SK-N-MC (cell line): ENCODE measurements at regions not wholly inside any gene's neighbourhood (a gene's known extent, or its start where the extent isn't known, plus 50 kb on each side); places are given as distances from the start of the nearest gene placed in this dataset.
"Not testable (repeated sequence)": the region's sequence is repeated elsewhere in the genome, so short reads cannot be mapped to it uniquely, and the experiment has no call there.

ENCODE experiments used
- DNase-seq: peaks from one replicate; pipeline ENCODE4 v3.0.0-alpha.2; 2011; ENCODE audit warnings: low read depth, low spot score
- H3K27ac ChIP-seq: fragments of 200-600 bp; sonication (generic); 2 replicates; pipeline ENCODE4 v1.5.1; 2016; ENCODE audit warnings: mixed run types
- H3K36me3 ChIP-seq: fragments of 200-600 bp; sonication (generic); 2 replicates; pipeline ENCODE4 v1.6.1; 2017; ENCODE audit warnings: antibody characterized with exemption, low read length, mixed read lengths; ENCODE audit not compliant: insufficient read depth
- H3K4me3 ChIP-seq: fragments of 200-600 bp; sonication (generic); 2 replicates; pipeline ENCODE4 v1.5.1; 2016
- H3K9ac ChIP-seq: fragments of 200-600 bp; sonication (generic); 2 replicates; pipeline ENCODE4 v1.8.0; 2017; ENCODE audit warnings: mixed run types, mixed read lengths; ENCODE audit not compliant: insufficient read length
- H3K9me3 ChIP-seq: fragments of 200-600 bp; sonication (generic); 2 replicates; pipeline ENCODE4 v1.6.1; 2017; ENCODE audit warnings: low read depth, mild to moderate bottlenecking, antibody characterized with exemption, low read length, moderate library complexity, mixed read lengths
- EZH2 ChIP-seq: fragments of 200-600 bp; sonication (generic); IDR thresholded peaks from one replicate; pipeline ENCODE4 v1.6.1; 2017; ENCODE audit warnings: antibody characterized with exemption
- FOXP2 ChIP-seq: optimal IDR thresholded peaks from 2 replicates; pipeline ENCODE3; 2011; ENCODE audit warnings: mild to moderate bottlenecking, moderate library complexity; ENCODE audit not compliant: insufficient read depth; ENCODE audit errors: extremely low read length, control extremely low read depth
- POLR2AphosphoS5 ChIP-seq: IDR thresholded peaks from 2 replicates; pipeline ENCODE4 v1.6.1; 2012; ENCODE audit warnings: mild to moderate bottlenecking, low read depth, low read length, borderline replicate concordance

DNA sequence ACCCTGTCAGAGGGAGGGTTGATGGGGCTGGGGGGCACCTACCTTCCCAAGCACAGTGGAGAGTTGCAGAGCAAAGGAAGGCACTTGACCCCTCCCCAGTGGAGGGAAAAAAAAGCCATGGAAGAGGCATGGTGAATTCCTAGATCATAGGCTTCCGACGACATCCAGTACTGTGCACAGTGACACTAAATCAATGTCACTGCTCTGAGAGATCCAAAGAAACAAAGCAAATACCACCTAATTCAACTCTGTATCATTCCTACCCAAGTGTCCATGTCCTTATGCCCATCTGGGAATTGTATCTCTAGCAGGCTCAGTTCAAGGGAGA is 344.2 kb upstream of the NCAM1 start:
- H3K27ac ChIP-seq, result no peak overlapping the region
- no peak overlapping the region for H3K9ac ChIP-seq
- H3K9me3 ChIP-seq, result no peaks in the 10 kb centered on the region
- no peak for TF ChIP-seq EZH2
- no peak for TF ChIP-seq FOXP2
- TF ChIP-seq POLR2AphosphoS5, result no peak
- no peak overlapping the region for H3K4me3 ChIP-seq
- DNase-seq, result no peak
- H3K36me3 ChIP-seq, result no peaks in the 10 kb centered on the region

DNA sequence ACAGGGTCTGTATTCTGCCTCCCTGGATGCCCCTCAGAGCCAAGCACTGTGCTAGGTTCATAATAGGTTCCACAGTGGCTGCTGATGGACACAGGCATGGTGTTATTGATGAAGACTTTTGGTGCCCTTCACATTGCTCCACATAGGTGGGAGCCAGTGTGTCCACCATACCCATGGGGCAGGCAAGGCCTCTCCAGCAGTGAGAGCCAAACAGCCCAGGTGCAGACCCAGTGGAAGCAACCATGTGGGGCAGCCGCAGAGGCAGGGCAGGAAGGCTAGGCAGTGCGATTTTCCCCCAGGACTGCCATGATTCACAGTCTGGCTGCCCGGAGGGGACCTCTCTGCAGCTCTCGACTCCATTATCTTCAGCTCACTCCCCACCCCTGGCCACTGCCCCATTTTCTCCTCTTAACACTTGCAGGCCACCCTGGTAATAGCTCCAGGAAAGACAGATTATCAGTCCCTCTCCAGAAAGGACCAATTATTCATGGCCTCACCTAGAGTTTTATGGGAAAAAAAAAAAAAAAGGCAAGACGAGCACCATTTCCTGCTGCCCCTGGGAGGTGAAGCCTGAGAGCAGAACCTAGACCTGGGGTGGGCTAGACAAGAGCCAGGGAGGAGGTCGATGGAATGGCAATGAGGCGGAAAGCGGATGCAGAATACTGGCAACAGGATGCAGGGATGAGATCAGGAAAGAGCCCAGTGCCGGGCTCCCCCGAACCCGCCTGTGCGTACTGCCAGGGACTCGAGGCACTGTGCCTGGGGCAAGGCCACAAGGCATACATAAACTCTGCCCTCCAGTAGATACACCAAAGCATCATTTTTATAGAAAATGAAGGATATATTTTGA is 343.0 kb upstream of the NCAM1 start:
- no peak for TF ChIP-seq FOXP2
- no peak for TF ChIP-seq POLR2AphosphoS5
- no peak for TF ChIP-seq EZH2
- Histone ChIP-seq H3K36me3 (no peaks in the 10 kb centered on the region), H3K9ac (no peak overlapping the region), H3K4me3 (no peak overlapping the region), H3K27ac (no peak overlapping the region), H3K9me3 (no peaks in the 10 kb centered on the region)
- DNase-seq, result no peak

DNA sequence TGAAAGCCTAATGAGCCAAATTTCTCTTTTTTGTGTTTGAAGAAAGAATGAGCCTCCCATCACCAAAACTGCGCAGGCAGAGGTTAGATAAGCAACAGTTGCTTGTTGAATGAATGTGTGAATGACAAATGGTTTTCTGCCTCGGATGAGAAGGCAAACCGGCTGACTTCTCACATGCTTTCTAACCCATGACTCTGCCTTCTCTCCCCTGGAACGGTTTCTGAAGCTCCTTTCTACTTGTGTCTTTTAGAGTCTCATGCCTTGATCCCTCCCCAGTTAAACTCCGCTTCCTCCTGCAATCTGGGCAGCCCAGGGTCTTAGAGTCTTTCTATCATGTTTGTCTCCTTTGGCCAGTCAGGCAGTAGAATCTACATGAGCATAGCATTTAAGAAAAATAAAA is 342.1 kb upstream of the NCAM1 start:
- Histone ChIP-seq H3K36me3 (no peaks in the 10 kb centered on the region), H3K9ac (no peak overlapping the region), H3K9me3 (no peaks in the 10 kb centered on the region), H3K4me3 (no peak overlapping the region), H3K27ac (no peak overlapping the region)
- DNase-seq, result no peak
- no peak for TF ChIP-seq EZH2
- no peak for TF ChIP-seq POLR2AphosphoS5
- no peak for TF ChIP-seq FOXP2

DNA sequence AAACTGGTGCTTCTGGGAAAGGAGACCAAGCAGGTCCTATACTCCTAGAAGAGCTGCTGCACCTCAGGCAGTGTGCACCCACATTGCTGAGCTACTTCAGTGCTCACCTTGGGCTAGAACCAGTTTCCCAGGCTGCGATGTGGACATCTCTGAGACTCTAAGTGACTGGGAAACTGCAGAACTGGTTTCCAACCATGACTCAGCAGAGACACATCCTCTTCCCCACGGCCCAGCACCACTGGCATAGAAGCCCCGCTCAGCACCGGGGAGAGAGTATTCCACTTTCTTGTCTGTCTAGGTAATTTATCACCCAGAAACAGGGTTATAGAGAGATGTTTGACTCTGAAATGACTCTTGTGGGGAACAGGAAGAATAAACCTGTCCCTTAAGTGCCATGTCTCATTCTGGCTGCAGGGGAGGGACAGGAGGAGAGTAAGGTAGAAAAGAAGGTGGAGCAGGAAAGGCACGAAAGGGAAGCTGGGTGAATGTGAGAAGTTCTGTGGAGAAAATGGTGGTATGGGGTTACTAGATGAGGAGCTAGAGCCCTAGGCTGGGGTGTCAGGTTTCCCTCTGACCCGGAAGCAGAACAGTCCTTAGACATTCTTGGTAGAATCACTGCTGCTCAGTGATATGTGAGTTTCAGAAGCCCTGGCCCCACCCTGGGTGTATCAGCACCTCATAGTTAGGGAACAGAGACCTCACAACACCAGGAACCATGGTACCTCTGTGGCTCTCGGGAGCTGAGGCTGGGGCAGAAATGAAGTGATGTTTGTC is 340.4 kb upstream of the NCAM1 start:
- Histone ChIP-seq H3K9ac (no peak overlapping the region), H3K9me3 (no peaks in the 10 kb centered on the region), H3K27ac (no peak overlapping the region), H3K4me3 (no peak overlapping the region), H3K36me3 (no peaks in the 10 kb centered on the region)
- TF ChIP-seq FOXP2 (no peak), EZH2 (no peak), POLR2AphosphoS5 (no peak)
- no peak for DNase-seq

DNA sequence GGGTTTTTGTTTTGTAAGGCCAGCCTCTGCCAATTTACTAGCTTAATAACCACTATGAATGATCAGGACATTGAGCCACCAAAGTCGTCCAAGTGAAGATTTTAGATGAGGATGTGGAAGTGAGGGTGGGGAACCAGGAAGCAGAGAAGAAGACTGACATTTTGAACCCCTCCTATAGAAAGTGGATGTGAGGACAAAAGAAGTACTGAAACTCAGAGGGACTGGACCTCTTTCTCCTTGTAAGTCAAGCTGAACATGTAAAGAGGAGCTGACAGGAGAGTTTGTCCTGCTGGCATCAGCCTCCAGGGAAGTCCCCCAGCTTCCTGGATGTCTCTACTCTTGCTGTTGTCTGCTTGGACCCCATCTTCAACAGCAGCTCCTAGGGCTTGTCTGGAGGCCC is 338.2 kb upstream of the NCAM1 start:
- no peak for TF ChIP-seq FOXP2
- TF ChIP-seq POLR2AphosphoS5, result no peak
- no peak for TF ChIP-seq EZH2
- DNase-seq, result no peak
- Histone ChIP-seq H3K9ac (no peak overlapping the region), H3K4me3 (no peak overlapping the region), H3K27ac (no peak overlapping the region), H3K36me3 (no peaks in the 10 kb centered on the region), H3K9me3 (no peaks in the 10 kb centered on the region)

DNA sequence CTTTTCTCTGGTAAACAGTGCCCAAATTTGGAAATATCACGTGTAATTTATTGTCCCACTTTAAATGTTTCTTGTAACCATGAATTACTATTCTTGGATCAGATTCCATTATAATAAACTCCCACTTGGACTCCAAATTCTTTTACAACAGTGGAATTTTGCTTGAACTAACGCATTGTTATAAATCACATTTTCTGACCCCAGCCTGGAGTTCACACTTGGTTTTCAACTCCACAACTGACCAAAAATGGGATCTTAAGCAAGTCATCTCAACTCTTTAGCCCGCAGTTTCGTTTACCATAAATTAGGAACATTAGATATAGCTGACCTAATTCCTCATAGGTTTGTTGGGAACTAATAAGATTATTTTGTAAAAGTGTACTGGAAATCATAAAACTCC is 336.8 kb upstream of the NCAM1 start:
- no peaks in the 10 kb centered on the region for H3K9me3 ChIP-seq
- H3K4me3 ChIP-seq, result no peak overlapping the region
- DNase-seq, result no peak
- TF ChIP-seq POLR2AphosphoS5 (no peak), FOXP2 (no peak), EZH2 (no peak)
- H3K36me3 ChIP-seq, result no peaks in the 10 kb centered on the region
- H3K9ac ChIP-seq, result no peak overlapping the region
- H3K27ac ChIP-seq, result no peak overlapping the region

DNA sequence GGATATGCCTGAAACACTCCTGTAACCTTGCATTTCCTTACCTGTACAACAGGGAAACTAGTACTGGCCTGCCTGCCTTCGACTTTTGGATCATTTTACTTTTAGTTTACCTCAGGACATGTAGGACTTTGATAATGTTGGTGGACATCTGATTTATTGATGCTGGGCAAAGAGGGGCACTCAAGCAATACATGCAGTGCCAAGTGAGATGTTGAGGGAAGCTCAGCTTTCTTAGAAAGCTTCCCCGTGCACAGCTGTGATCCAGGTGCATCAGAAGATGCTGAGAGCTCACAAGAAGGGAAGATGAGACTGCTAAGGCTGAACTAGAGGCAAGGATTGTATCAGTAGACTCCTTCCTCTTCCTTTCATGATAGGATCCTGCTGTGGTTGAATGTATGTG is 336.2 kb upstream of the NCAM1 start:
- not testable (repeated sequence) for DNase-seq, H3K9ac ChIP-seq, H3K4me3 ChIP-seq, H3K9me3 ChIP-seq, H3K36me3 ChIP-seq, H3K27ac ChIP-seq

DNA sequence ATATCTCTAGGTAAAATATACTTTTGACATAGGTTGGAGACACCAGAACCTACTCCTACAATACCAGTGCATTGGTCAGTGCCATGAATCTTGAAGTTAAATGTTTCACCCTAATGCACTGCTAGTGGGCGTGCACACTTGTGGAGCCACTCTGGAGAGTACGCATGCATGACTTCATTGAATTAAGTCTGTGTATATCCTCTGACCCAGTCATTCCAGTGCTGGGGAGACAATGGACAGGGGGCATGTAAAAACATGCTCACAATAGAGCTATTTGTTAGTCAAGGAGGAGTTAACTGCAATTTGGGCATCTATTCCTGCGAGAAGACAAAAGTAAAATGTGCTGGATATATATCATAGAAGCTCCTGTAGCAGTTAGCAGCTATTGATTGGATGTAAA is 335.4 kb upstream of the NCAM1 start:
- no peaks in the 10 kb centered on the region for H3K9me3 ChIP-seq
- H3K9ac ChIP-seq, result no peak overlapping the region
- TF ChIP-seq POLR2AphosphoS5 (no peak), EZH2 (no peak), FOXP2 (no peak)
- no peaks in the 10 kb centered on the region for H3K36me3 ChIP-seq
- H3K4me3 ChIP-seq, result no peak overlapping the region
- no peak for DNase-seq
- H3K27ac ChIP-seq, result no peak overlapping the region
